CD4-positive, alpha-beta T cell (primary cell): ENCODE measurements at regions not wholly inside any gene's neighbourhood (a gene's known extent, or its start where the extent isn't known, plus 50 kb on each side); places are given as distances from the start of the nearest gene placed in this dataset.

ENCODE experiments used
- ATAC-seq: fragments of 200-7000 bp; cut with Tn5 transposase; one replicate; pipeline ENCODE4 v1.10.0; 2022; ENCODE audit warnings: mild to moderate bottlenecking; ENCODE audit not compliant: poor library complexity
- CTCF ChIA-PET: fragments of 350-600 bp; sonication (Branson Sonifier 250); formaldehyde crosslinking; loops from one replicate; lab custom pipeline; 2021; ENCODE audit warnings: antibody characterized with exemption, inconsistent platforms; lab: Charles Lee
- POLR2A ChIA-PET: fragments of 350-600 bp; sonication (Branson Sonifier 250); formaldehyde crosslinking; loops from one replicate; lab custom pipeline; 2021; ENCODE audit warnings: antibody characterized with exemption, inconsistent platforms; lab: Charles Lee
- DNase-seq, 14 experiments: peaks; one replicate each; pipeline ENCODE4 v3.0.0-alpha.2; 2013 to 2020; ENCODE audit warnings: mixed read lengths in 2 of 14
- H3K27ac ChIP-seq, 2 donors: one replicate each; pipeline versions ENCODE4 v1.5.1 to v1.7.0; 2013; ENCODE audit warnings: low read length in 2 of 2, low read depth in 1 of 2, mild to moderate bottlenecking in 1 of 2
- H3K27me3 ChIP-seq, 2 experiments: 1 replicate in 1 of 2; 2 replicates in 1 of 2; pipeline versions ENCODE4 v1.6.1 to v1.7.0; 2013; ENCODE audit warnings: low read length in 2 of 2, control low read depth in 1 of 2, mild to moderate bottlenecking in 1 of 2, moderate library complexity in 1 of 2; ENCODE audit not compliant: insufficient read depth in 2 of 2, control insufficient read depth in 1 of 2
- H3K36me3 ChIP-seq: one replicate; pipeline ENCODE4 v1.6.1; 2013; ENCODE audit warnings: low read length, control low read depth; ENCODE audit not compliant: insufficient read depth
- H3K4me1 ChIP-seq: one replicate; pipeline ENCODE4 v1.6.1; 2013; ENCODE audit warnings: low read length, control low read depth; ENCODE audit not compliant: insufficient read depth
- H3K4me3 ChIP-seq: one replicate; pipeline ENCODE4 v1.5.1; 2013; ENCODE audit warnings: mild to moderate bottlenecking, low read length, moderate library complexity
- H3K9me3 ChIP-seq, 2 experiments: 1 replicate in 1 of 2; 2 replicates in 1 of 2; pipeline versions ENCODE4 v1.6.1 to v1.7.0; 2013; ENCODE audit warnings: low read length in 2 of 2, mild to moderate bottlenecking in 2 of 2, control low read depth in 1 of 2, moderate library complexity in 1 of 2; ENCODE audit not compliant: control insufficient read depth in 1 of 2, insufficient read depth in 1 of 2
- H3K27ac Mint-ChIP-seq: one replicate; pipeline ENCODE4 v1.8.0; 2020; ENCODE audit warnings: mixed read lengths
- H3K27me3 Mint-ChIP-seq: one replicate; pipeline ENCODE4 v1.8.0; 2021; ENCODE audit warnings: mixed read lengths
- H3K36me3 Mint-ChIP-seq: one replicate; pipeline ENCODE4 v1.8.0; 2021; ENCODE audit warnings: low read depth, mixed read lengths
- H3K4me1 Mint-ChIP-seq: one replicate; pipeline ENCODE4 v1.8.0; 2021; ENCODE audit warnings: low read depth, mixed read lengths
- H3K4me3 Mint-ChIP-seq: one replicate; pipeline ENCODE4 v1.8.0; 2020; ENCODE audit warnings: mild to moderate bottlenecking, mixed read lengths
- H3K9me3 Mint-ChIP-seq: one replicate; pipeline ENCODE4 v1.8.0; 2020; ENCODE audit warnings: mixed read lengths
- CTCF ChIP-seq: fragments of 200-600 bp; IDR thresholded peaks from one replicate; pipeline ENCODE4 v1.8.0; 2022; ENCODE audit warnings: antibody characterized with exemption, mild to moderate bottlenecking
- intact Hi-C, 2 experiments: fragments of 100-400 bp; cut with DNase I in 1 of 2; cut with micrococcal nuclease in 1 of 2; formaldehyde crosslinking; loops; one replicate each; pipeline versions ENCODE4 v1.15.1 to v1.9.0; 2023 to 2025; cut with DNase I, micrococcal nuclease

DNA sequence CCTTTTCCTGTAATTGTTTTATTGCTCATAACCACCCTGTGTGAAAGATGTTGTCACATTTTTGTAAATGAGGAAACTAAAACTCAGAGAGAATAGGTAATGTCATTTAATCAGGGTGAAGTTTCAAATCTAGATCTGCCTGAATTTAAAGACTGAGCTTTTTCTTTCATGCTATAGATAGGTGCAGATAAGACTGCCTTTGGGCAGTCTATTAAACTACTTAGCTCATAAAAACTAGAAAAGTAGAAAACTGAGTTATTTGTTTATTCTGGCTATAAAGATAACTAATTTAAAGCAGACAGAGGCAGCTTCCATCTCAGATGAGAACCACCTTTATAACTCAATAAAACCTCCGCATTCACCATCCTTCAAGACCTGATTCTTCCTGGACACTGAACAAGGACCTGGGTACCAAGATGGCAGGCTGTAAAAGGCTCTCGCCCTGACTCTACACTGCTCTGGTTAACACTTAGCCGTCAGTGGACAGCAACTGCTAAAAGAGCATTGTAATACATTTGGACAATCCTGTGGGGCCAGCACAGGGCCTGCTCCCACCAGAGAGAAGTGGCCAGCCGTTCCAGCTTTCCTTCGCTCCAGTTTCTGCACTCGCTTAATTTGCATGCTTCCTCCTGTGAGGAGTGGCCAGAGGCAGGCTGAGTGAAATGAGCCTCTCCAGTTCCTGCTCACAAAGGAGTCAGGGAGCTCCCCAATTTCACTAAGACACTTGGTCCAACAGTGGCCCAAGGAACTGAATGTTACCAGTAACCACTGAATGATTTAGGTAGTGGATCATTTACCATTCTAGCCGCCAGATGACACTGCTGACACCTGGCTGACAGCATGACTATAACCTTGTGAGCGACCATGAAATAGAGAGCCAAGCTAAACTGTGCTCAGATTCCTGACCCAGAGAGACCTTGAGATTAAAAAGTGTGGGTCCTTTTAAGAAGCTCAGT is 566.4 kb downstream of the EFNA5 start:
- no peaks in the 10 kb centered on the region for H3K27me3 Mint-ChIP-seq
- H3K27ac ChIP-seq, result no peak overlapping the region
- H3K4me3 Mint-ChIP-seq, result no peak overlapping the region
- ATAC-seq (no peak), DNase-seq (no peak)
- no peaks in the 10 kb centered on the region for H3K36me3 ChIP-seq
- POLR2A ChIA-PET, result no interaction called here
- intact Hi-C loops, result no loop called here
- H3K27ac Mint-ChIP-seq, result no peak overlapping the region
- H3K36me3 Mint-ChIP-seq, result no peaks in the 10 kb centered on the region
- H3K27me3 ChIP-seq, result no peaks in the 10 kb centered on the region
- no peaks in the 10 kb centered on the region for H3K9me3 ChIP-seq
- H3K4me1 ChIP-seq, result no peaks in the 10 kb centered on the region
- no peaks in the 10 kb centered on the region for H3K4me1 Mint-ChIP-seq
- H3K4me3 ChIP-seq, result no peak overlapping the region
- TF ChIP-seq CTCF, result no peak
- CTCF ChIA-PET, result no interaction called here
- no peaks in the 10 kb centered on the region for H3K9me3 Mint-ChIP-seq

GRCh38 chr5:107103522-107103921 is 567.2 kb downstream of the EFNA5 start:
- Mint-ChIP-seq H3K9me3 (no peaks in the 10 kb centered on the region), H3K27ac (no peak overlapping the region), H3K4me1 (no peaks in the 10 kb centered on the region), H3K27me3 (no peaks in the 10 kb centered on the region), H3K36me3 (no peaks in the 10 kb centered on the region), H3K4me3 (no peak overlapping the region)
- Histone ChIP-seq H3K27me3 (no peaks in the 10 kb centered on the region), H3K27ac (no peak overlapping the region), H3K36me3 (no peaks in the 10 kb centered on the region), H3K4me3 (no peak overlapping the region), H3K4me1 (no peaks in the 10 kb centered on the region), H3K9me3 (no peaks in the 10 kb centered on the region)
- no peak for ATAC-seq
- CTCF ChIA-PET, result no interaction called here
- TF ChIP-seq CTCF, result no peak
- intact Hi-C loops, result no loop called here
- POLR2A ChIA-PET, result no interaction called here
- no peak for DNase-seq

GRCh38 chr5:107100121-107100520 is 570.6 kb downstream of the EFNA5 start:
- Histone ChIP-seq H3K4me3 (no peak overlapping the region), H3K36me3 (no peaks in the 10 kb centered on the region), H3K27ac (no peak overlapping the region), H3K4me1 (no peaks in the 10 kb centered on the region), H3K9me3 (no peaks in the 10 kb centered on the region), H3K27me3 (no peaks in the 10 kb centered on the region)
- ATAC-seq, result no peak
- no peaks in the 10 kb centered on the region for H3K36me3 Mint-ChIP-seq
- no peaks in the 10 kb centered on the region for H3K9me3 Mint-ChIP-seq
- H3K27me3 Mint-ChIP-seq, result no peaks in the 10 kb centered on the region
- CTCF ChIA-PET, result no interaction called here
- no peak for TF ChIP-seq CTCF
- DNase-seq, result no peak
- H3K27ac Mint-ChIP-seq, result no peak overlapping the region
- intact Hi-C loops, result no loop called here
- H3K4me3 Mint-ChIP-seq, result no peak overlapping the region
- POLR2A ChIA-PET, result no interaction called here
- no peaks in the 10 kb centered on the region for H3K4me1 Mint-ChIP-seq
